GM12891 (cell line): ENCODE measurements at regions not wholly inside any gene's neighbourhood (a gene's known extent, or its start where the extent isn't known, plus 50 kb on each side); places are given as distances from the start of the nearest gene placed in this dataset.

Experiments
- PAX5 ChIP-seq: IDR thresholded peaks from 2 replicates; pipeline ENCODE4 v1.6.1; 2011; ENCODE audit warnings: low read length, moderate library complexity, mild to moderate bottlenecking; ENCODE audit not compliant: insufficient read depth, severe bottlenecking
- POLR2A ChIP-seq: IDR thresholded peaks from 2 replicates; pipeline ENCODE4 v1.6.1; 2011; ENCODE audit warnings: low read depth, low read length, control low read depth
- POLR2AphosphoS5 ChIP-seq: IDR thresholded peaks from 2 replicates; pipeline ENCODE4 v1.6.1; 2011; ENCODE audit warnings: low read depth, low read length, control low read depth

GRCh38 chr18:43663159-43663558 lies 385.9 kb upstream of the SYT4 start:
- TF ChIP-seq POLR2AphosphoS5: no peak
- no peak for TF ChIP-seq POLR2A
- TF ChIP-seq PAX5: no peak
